ENCODE measurements at regions not wholly inside any gene's neighbourhood (a gene's known extent, or its start where the extent isn't known, plus 50 kb on each side); places are given as distances from the start of the nearest gene placed in this dataset.

GRCh38 chr2:103484906-103485305 is 723.1 kb downstream of the TMEM182 start:
- no peak for DNase-seq (ENCODE audit: low read depth in 2 of 2)

- DNase-seq (ENCODE audit: low read depth in 2 of 2) = no peak
These were observed 735.0 kb downstream of the TMEM182 start for GRCh38 chr2:103496850-103497249.

- no peak for DNase-seq (ENCODE audit: low read depth in 2 of 2)
These were observed 745.0 kb downstream of the TMEM182 start for GRCh38 chr2:103506812-103507211.

- DNase-seq (ENCODE audit: low read depth in 2 of 2) = no peak
These were observed 750.6 kb downstream of the TMEM182 start for GRCh38 chr2:103512442-103512841.

GRCh38 chr2:103520547-103520946 is 758.7 kb downstream of the TMEM182 start:
- DNase-seq (ENCODE audit: low read depth in 2 of 2) = no peak

- no peak for DNase-seq (ENCODE audit: low read depth in 2 of 2)
These were observed 763.9 kb downstream of the TMEM182 start for GRCh38 chr2:103525756-103526155.

- no peak for DNase-seq (ENCODE audit: low read depth in 2 of 2)
These were observed 764.9 kb downstream of the TMEM182 start for GRCh38 chr2:103526757-103527156.

GRCh38 chr2:103527278-103527677 is 765.4 kb downstream of the TMEM182 start:
- DNase-seq (ENCODE audit: low read depth in 2 of 2) = no peak

- DNase-seq (ENCODE audit: low read depth in 2 of 2) = no peak
These were observed 768.1 kb downstream of the TMEM182 start for GRCh38 chr2:103529798-103530502.

GRCh38 chr2:103552775-103553174 is 790.9 kb downstream of the TMEM182 start:
- no peak for DNase-seq (ENCODE audit: low read depth in 2 of 2)

GRCh38 chr2:103594823-103595222 is 833.0 kb downstream of the TMEM182 start:
- DNase-seq (ENCODE audit: low read depth in 2 of 2) = no peak

GRCh38 chr2:103605071-103605780 is 843.4 kb downstream of the TMEM182 start:
- no peak for DNase-seq (ENCODE audit: low read depth in 2 of 2)

GRCh38 chr2:103615611-103616105 is 853.8 kb downstream of the TMEM182 start:
- no peak for DNase-seq (ENCODE audit: low read depth in 2 of 2)

- no peak for DNase-seq (ENCODE audit: low read depth in 2 of 2)
These were observed 855.1 kb downstream of the TMEM182 start for GRCh38 chr2:103616891-103617290.

- no peak for DNase-seq (ENCODE audit: low read depth in 2 of 2)
These were observed 856.3 kb downstream of the TMEM182 start for GRCh38 chr2:103618112-103618511.

- DNase-seq (ENCODE audit: low read depth in 2 of 2) = no peak
These were observed 865.5 kb downstream of the TMEM182 start for GRCh38 chr2:103627301-103627700.

- no peak for DNase-seq (ENCODE audit: low read depth in 2 of 2)
These were observed 877.1 kb downstream of the TMEM182 start for GRCh38 chr2:103638978-103639377.

- no peak for DNase-seq (ENCODE audit: low read depth in 2 of 2)
These were observed 894.7 kb downstream of the TMEM182 start for GRCh38 chr2:103656558-103656957.

- DNase-seq (ENCODE audit: low read depth in 2 of 2) = no peak
These were observed 898.7 kb downstream of the TMEM182 start for GRCh38 chr2:103660519-103660918.

GRCh38 chr2:103660947-103661346 is 899.1 kb downstream of the TMEM182 start:
- DNase-seq (ENCODE audit: low read depth in 2 of 2) = no peak

GRCh38 chr2:103664690-103665089 is 902.9 kb downstream of the TMEM182 start:
- no peak for DNase-seq (ENCODE audit: low read depth in 2 of 2)

- DNase-seq (ENCODE audit: low read depth in 2 of 2) = no peak
These were observed 905.6 kb downstream of the TMEM182 start for GRCh38 chr2:103667335-103667884.

GRCh38 chr2:103669531-103669930 is 907.7 kb downstream of the TMEM182 start:
- no peak for DNase-seq (ENCODE audit: low read depth in 2 of 2)

Measured in fibroblast of skin of left quadriceps (primary cell).